ENCODE measurements at regions not wholly inside any gene's neighbourhood (a gene's known extent, or its start where the extent isn't known, plus 50 kb on each side); places are given as distances from the start of the nearest gene placed in this dataset.
A peak's percentile ranks its signal among the peaks of the same experiment; 100 is the strongest.
"Not testable (repeated sequence)": the region's sequence is repeated elsewhere in the genome, so short reads cannot be mapped to it uniquely, and the experiment has no call there.

DNA sequence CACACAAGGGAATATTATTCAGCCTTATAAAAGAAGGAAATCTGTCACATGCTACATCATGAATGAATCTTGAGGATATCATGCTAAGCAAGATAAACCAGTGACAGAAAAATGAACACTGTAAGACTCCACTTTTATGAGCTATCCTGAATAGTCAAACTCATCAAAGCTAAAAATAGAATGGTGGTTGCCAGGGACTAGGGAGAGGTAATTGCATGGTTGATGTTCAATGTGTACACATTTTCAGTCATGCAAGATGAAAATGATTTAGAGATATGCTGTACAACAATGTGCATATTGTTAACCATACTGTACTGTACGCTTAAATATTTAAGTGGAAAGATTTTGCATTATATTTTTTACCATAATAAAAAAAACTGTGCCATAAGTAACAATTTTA lies 1349.1 kb downstream of the XPNPEP1 start:
- Mint-ChIP-seq H3K27ac (no peak overlapping the region), H3K4me1 (no peaks in the 10 kb centered on the region), H3K4me3 (no peak overlapping the region), H3K27me3 (no peaks in the 10 kb centered on the region), H3K9me3 (ENCODE audit: low read depth) (peaks cover 3% of the 10 kb centered on the region), H3K36me3 (no peaks in the 10 kb centered on the region)
- DNase-seq (no peak), ATAC-seq (no peak)
- CTCF ChIA-PET = no interaction called here

DNA sequence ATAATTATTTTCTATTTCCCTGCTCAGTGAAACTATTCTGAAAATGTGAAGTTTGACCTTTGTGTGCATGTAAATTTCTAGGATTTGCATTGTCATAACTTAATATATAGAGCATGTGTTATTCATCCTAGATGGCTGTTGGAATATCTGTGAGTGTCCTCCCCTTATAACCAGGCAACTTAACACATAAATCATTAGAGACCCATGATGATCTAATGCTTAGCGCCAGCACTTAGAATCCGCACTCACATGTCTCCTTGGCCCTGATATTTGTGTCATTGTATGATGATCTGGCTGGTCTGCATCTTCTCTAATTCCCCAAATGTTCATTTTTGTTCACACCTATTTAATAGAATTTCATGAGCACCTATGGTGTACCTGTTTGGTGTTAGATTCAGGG lies 1354.5 kb downstream of the XPNPEP1 start:
- peaks cover 5% of the 10 kb centered on the region for H3K9me3 Mint-ChIP-seq (ENCODE audit: low read depth)

DNA sequence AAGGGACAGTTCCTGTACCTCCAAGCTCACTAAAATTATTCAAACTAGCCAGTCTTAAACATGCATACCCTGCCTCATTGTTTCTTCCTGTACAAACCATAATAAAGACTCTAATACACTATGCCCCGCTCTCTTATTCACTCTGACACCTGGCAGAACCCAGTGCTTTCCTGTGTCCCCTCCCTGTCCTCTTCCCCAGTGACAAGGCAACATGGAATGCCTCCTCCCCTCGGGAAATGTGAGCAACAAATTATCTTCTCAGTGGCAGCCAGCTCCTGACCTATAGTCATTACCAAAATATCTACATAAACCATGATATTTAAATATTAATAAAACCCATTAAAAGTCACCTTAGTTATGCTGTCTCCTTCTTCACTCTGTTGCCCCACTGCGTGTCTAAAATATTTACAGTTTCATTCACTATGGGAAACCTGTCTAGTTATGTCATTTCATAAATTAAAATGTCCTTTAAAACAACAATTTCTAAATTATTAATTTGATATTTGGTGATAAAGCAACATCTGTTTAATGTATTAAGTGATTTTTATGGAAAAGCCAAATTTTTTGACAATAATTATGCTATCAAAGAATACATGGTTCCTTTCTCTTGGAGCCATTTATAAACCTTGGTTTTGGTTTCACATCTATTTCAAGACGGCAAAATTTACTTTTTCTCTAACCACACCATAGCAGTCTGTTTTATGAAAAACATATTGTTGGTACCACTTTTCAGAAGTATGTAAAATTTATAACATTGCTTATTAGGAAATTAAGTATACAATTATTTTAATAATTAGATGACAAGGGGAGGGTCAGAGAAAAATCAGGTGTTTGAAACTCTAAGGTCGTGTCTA lies 1355.2 kb downstream of the XPNPEP1 start:
- Mint-ChIP-seq H3K27ac (no peak overlapping the region), H3K4me3 (no peak overlapping the region), H3K36me3 (no peaks in the 10 kb centered on the region), H3K4me1 (no peaks in the 10 kb centered on the region), H3K9me3 (ENCODE audit: low read depth) (peaks cover 5% of the 10 kb centered on the region), H3K27me3 (no peaks in the 10 kb centered on the region)
- DNase-seq = no peak
- CTCF ChIA-PET = no interaction called here
- no peak for ATAC-seq

More for the DNA sequence above, 1354.5 kb downstream of the XPNPEP1 start:
- DNase-seq (no peak), ATAC-seq (no peak)
- Mint-ChIP-seq H3K4me3 (no peak overlapping the region), H3K36me3 (no peaks in the 10 kb centered on the region), H3K27ac (no peak overlapping the region), H3K27me3 (no peaks in the 10 kb centered on the region), H3K4me1 (no peaks in the 10 kb centered on the region)
- CTCF ChIA-PET = no interaction called here

- H3K9me3 Mint-ChIP-seq (ENCODE audit: low read depth) = peaks cover 7% of the 10 kb centered on the region
- no peaks in the 10 kb centered on the region for H3K36me3 Mint-ChIP-seq
- ATAC-seq (no peak), DNase-seq (no peak)
- H3K4me3 Mint-ChIP-seq = no peak overlapping the region
- H3K27ac Mint-ChIP-seq = no peak overlapping the region
- no peaks in the 10 kb centered on the region for H3K4me1 Mint-ChIP-seq
- H3K27me3 Mint-ChIP-seq = no peaks in the 10 kb centered on the region
- CTCF ChIA-PET = no interaction called here
Measured at GRCh38 chr10:108566316-108567107, 1356.8 kb downstream of the XPNPEP1 start.

GRCh38 chr10:108562105-108562504 lies 1361.2 kb downstream of the XPNPEP1 start:
- CTCF ChIA-PET = no interaction called here
- Mint-ChIP-seq H3K27me3 (no peaks in the 10 kb centered on the region), H3K4me3 (no peak overlapping the region), H3K36me3 (no peaks in the 10 kb centered on the region), H3K4me1 (no peaks in the 10 kb centered on the region), H3K9me3 (ENCODE audit: low read depth) (peaks cover 7% of the 10 kb centered on the region), H3K27ac (no peak overlapping the region)
- ATAC-seq (no peak), DNase-seq (no peak)

DNA sequence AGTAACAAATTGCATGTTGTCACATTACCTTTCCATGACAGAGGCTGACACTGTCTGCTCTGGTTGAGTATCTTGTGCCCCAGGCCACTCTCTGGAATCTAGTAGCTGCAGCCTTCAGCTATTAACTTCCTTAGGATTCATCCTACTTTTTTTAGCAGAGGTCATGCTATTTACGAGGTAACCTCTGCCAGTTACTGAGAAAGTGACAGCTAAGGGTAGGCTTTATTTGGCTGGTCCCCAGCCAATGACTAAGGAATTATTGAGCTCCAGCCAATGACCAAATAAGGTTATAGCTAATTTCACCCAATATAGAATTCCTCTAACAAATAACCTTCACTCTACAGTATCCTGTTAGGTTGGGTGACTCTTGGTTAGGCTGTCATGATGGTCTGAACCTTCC lies 1361.7 kb downstream of the XPNPEP1 start:
- Mint-ChIP-seq H3K36me3 (no peaks in the 10 kb centered on the region), H3K4me3 (no peak overlapping the region), H3K27me3 (no peaks in the 10 kb centered on the region), H3K9me3 (ENCODE audit: low read depth) (peaks cover 5% of the 10 kb centered on the region), H3K4me1 (no peaks in the 10 kb centered on the region), H3K27ac (no peak overlapping the region)
- ATAC-seq (no peak), DNase-seq (no peak)
- CTCF ChIA-PET = no interaction called here

DNA sequence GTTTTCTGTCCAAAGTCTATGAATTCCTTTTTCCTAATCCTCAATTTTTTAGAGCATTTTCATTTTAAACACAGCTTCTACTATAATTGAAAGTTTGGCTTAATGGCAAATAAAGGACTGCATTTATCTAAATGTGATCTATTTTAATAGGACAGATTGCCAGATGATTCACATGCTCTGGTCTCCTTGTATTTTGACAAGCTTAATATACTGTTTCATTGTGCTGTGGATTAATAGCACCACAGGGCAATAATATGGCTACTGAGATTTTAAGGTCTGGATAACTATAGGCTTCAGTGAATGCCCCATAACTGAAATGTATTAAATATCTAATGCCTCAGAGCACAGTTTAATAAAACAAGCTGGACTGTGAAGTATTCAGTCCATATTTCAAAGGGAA lies 1362.8 kb downstream of the XPNPEP1 start:
- Mint-ChIP-seq H3K36me3 (no peaks in the 10 kb centered on the region), H3K4me3 (no peak overlapping the region), H3K27ac (no peak overlapping the region), H3K4me1 (no peaks in the 10 kb centered on the region), H3K27me3 (no peaks in the 10 kb centered on the region), H3K9me3 (ENCODE audit: low read depth) (peaks cover 5% of the 10 kb centered on the region)
- CTCF ChIA-PET = interaction anchor here (0.6 kb wide), 1 partner anchor 1928 kb away, joined by 4 read pairs; no protein-coding TSS in a partner anchor
- no peak for ATAC-seq
- no peak for DNase-seq

DNA sequence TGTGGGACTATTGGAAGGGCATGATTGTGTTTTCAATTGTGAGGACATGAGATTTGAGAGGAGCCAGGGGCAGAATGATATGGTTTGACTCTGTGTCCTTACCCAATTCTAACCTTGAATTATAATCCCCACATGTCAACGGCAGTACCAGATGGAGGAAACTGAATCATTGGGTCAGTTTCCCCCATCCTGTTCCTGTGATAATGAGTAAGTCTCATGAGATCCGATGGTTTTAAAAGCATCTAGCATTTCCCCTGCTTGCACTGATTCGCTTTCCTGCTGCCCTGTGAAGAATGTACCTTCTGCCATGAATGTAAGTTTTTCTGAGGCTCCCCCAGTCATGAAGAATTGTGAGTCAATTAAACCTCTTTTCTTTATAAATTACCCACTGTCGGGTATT lies 1367.1 kb downstream of the XPNPEP1 start:
- Mint-ChIP-seq H3K4me1 (no peaks in the 10 kb centered on the region), H3K4me3 (no peak overlapping the region), H3K27ac (no peak overlapping the region), H3K9me3 (ENCODE audit: low read depth) (peaks cover 8% of the 10 kb centered on the region), H3K36me3 (no peaks in the 10 kb centered on the region), H3K27me3 (no peaks in the 10 kb centered on the region)
- CTCF ChIA-PET = no interaction called here
- ATAC-seq (no peak), DNase-seq (no peak)

DNA sequence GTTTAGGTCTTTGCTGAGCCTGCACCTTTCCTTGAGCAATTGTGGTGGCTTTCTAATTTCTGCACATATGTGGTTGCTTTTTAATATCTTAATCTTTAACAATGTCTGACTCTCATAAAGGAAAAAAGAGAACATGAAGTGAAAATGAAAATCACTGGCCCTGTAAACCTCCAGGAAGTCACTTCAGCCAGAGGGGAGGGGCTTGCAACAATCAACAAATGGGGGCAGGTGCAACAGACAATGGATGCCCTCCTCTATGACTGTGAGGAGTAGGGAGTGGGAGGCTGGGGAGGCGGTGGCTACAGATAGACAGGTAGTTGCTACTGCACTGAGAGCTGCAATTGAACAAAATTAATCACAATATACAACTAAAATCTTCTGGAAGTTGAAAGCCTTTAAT lies 1377.4 kb downstream of the XPNPEP1 start:
- H3K4me3 Mint-ChIP-seq = no peak overlapping the region
- DNase-seq (no peak), ATAC-seq (no peak)
- H3K36me3 Mint-ChIP-seq = no peaks in the 10 kb centered on the region
- CTCF ChIA-PET = no interaction called here
- H3K27me3 Mint-ChIP-seq = no peaks in the 10 kb centered on the region
- H3K27ac Mint-ChIP-seq = no peak overlapping the region
- no peaks in the 10 kb centered on the region for H3K9me3 Mint-ChIP-seq (ENCODE audit: low read depth)
- H3K4me1 Mint-ChIP-seq = no peaks in the 10 kb centered on the region

DNA sequence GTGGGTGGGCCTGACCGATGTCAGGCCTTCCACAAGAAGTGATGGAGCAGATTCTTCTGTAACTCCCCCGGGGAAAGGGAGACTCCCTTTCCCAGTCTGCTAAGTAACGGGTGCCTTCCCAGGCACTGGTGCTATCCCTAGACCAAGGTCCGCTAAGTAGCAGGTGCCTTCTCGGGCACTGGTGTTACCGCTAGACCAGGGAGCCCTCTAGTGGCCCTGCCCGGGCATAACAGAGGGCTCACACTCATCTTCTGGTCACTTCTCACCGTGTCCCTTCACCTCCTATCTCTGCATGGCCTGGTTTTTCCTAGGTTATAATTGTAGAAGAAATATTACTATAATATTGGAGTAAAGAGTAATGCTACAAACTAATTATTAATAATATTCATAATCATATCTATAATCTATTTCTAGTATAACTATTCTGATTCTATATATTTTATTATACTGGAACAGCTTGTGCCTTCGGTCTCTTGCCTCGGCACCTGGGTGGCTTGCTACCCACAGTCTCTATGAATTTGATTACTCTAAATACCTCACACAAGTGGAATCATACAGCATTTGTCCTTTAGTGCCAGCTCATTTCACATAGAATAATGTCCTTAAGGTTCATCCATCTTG lies 1378.7 kb downstream of the XPNPEP1 start:
- Mint-ChIP-seq H3K36me3 (no peaks in the 10 kb centered on the region), H3K27ac (no peak overlapping the region), H3K4me1 (no peaks in the 10 kb centered on the region), H3K27me3 (no peaks in the 10 kb centered on the region), H3K9me3 (ENCODE audit: low read depth) (no peaks in the 10 kb centered on the region), H3K4me3 (no peak overlapping the region)
- CTCF ChIA-PET = no interaction called here
- no peak for ATAC-seq
- peak; percentile 50 for DNase-seq

- H3K27ac Mint-ChIP-seq; DNase-seq; H3K36me3 Mint-ChIP-seq; ATAC-seq; H3K9me3 Mint-ChIP-seq (ENCODE audit: low read depth); CTCF ChIA-PET; H3K4me3 Mint-ChIP-seq; H3K27me3 Mint-ChIP-seq; H3K4me1 Mint-ChIP-seq: not testable (repeated sequence)
Measured at GRCh38 chr10:108533551-108533950, 1369.0 kb upstream of the SORCS1 start.

- H3K4me1 Mint-ChIP-seq = no peaks in the 10 kb centered on the region
- CTCF ChIA-PET = no interaction called here
- ATAC-seq (no peak), DNase-seq (no peak)
- H3K9me3 Mint-ChIP-seq (ENCODE audit: low read depth) = peaks cover 6% of the 10 kb centered on the region
- H3K4me3 Mint-ChIP-seq = no peak overlapping the region
- H3K27me3 Mint-ChIP-seq = no peaks in the 10 kb centered on the region
- no peaks in the 10 kb centered on the region for H3K36me3 Mint-ChIP-seq
- H3K27ac Mint-ChIP-seq = no peak overlapping the region
Measured at GRCh38 chr10:108523016-108523800, 1358.7 kb upstream of the SORCS1 start.

- no peak for DNase-seq
- ATAC-seq = no peak
- CTCF ChIA-PET = no interaction called here
- H3K27ac Mint-ChIP-seq = no peak overlapping the region
- H3K4me3 Mint-ChIP-seq = no peak overlapping the region
- H3K36me3 Mint-ChIP-seq = no peaks in the 10 kb centered on the region
- H3K4me1 Mint-ChIP-seq = no peaks in the 10 kb centered on the region
- peaks cover 10% of the 10 kb centered on the region for H3K9me3 Mint-ChIP-seq (ENCODE audit: low read depth)
- no peaks in the 10 kb centered on the region for H3K27me3 Mint-ChIP-seq
Measured at GRCh38 chr10:108521827-108522492, 1357.5 kb upstream of the SORCS1 start.

Data from activated CD8-positive, alpha-beta memory T cell treated with anti-CD3 and anti-CD28 coated beads, Interleukin-2, amount 10 ng/mL, durations not matched to agents 7 days and 5 days (primary cell).